WERI-Rb-1 (cell line): ENCODE measurements at regions not wholly inside any gene's neighbourhood (a gene's known extent, or its start where the extent isn't known, plus 50 kb on each side); places are given as distances from the start of the nearest gene placed in this dataset.

Experiments
- DNase-seq: peaks from one replicate; pipeline ENCODE4 v3.0.0-alpha.2; 2020
- H3K27ac ChIP-seq: fragments of 250-450 bp; sonication (Bioruptor Pico); 2 replicates; pipeline ENCODE4 v1.5.1; 2020; ENCODE audit warnings: mild to moderate bottlenecking, moderate library complexity
- H3K27me3 ChIP-seq: fragments of 250-450 bp; sonication (Bioruptor Pico); 2 replicates; pipeline ENCODE4 v1.5.1; 2021; ENCODE audit warnings: mild to moderate bottlenecking, low read depth, moderate library complexity; ENCODE audit not compliant: insufficient read depth, severe bottlenecking
- H3K36me3 ChIP-seq: fragments of 250-450 bp; sonication (Bioruptor Pico); 2 replicates; pipeline ENCODE4 v1.5.1; 2020; ENCODE audit warnings: mild to moderate bottlenecking, moderate library complexity
- H3K4me3 ChIP-seq: 2 replicates; pipeline ENCODE4 v1.5.1; 2011; ENCODE audit warnings: low read depth, mild to moderate bottlenecking, control low read depth, low read length
- H3K9me3 ChIP-seq: fragments of 250-450 bp; sonication (Bioruptor Pico); 2 replicates; pipeline ENCODE4 v1.5.1; 2021; ENCODE audit warnings: mild to moderate bottlenecking, moderate library complexity; ENCODE audit not compliant: severe bottlenecking
- CTCF ChIP-seq: IDR thresholded peaks from 2 replicates; pipeline ENCODE4 v1.5.1; 2011; ENCODE audit warnings: low read depth, mild to moderate bottlenecking, control low read depth, inconsistent platforms, low read length

GRCh38 chr12:88790231-88790630 lies 210.0 kb upstream of the KITLG start:
- Histone ChIP-seq H3K27ac (no peak overlapping the region), H3K9me3 (no peaks in the 10 kb centered on the region), H3K36me3 (no peaks in the 10 kb centered on the region), H3K4me3 (no peak overlapping the region), H3K27me3 (no peaks in the 10 kb centered on the region)
- DNase-seq: no peak
- no peak for TF ChIP-seq CTCF

GRCh38 chr12:88784166-88784565 lies 203.9 kb upstream of the KITLG start:
- no peak overlapping the region for H3K27ac ChIP-seq
- no peaks in the 10 kb centered on the region for H3K9me3 ChIP-seq
- no peak for DNase-seq
- H3K36me3 ChIP-seq: no peaks in the 10 kb centered on the region
- no peak for TF ChIP-seq CTCF
- H3K4me3 ChIP-seq: no peak overlapping the region
- H3K27me3 ChIP-seq: no peaks in the 10 kb centered on the region

GRCh38 chr12:88782351-88782750 lies 202.1 kb upstream of the KITLG start:
- no peak for DNase-seq
- no peak for TF ChIP-seq CTCF
- no peaks in the 10 kb centered on the region for H3K9me3 ChIP-seq

GRCh38 chr12:88781909-88782308 lies 201.6 kb upstream of the KITLG start:
- Histone ChIP-seq H3K36me3 (no peaks in the 10 kb centered on the region), H3K4me3 (no peak overlapping the region), H3K9me3 (no peaks in the 10 kb centered on the region), H3K27ac (no peak overlapping the region), H3K27me3 (no peaks in the 10 kb centered on the region)
- DNase-seq: no peak
- TF ChIP-seq CTCF: no peak

More at GRCh38 chr12:88782351-88782750, 202.1 kb upstream of the KITLG start:
- no peak overlapping the region for H3K27ac ChIP-seq
- no peaks in the 10 kb centered on the region for H3K36me3 ChIP-seq
- no peak overlapping the region for H3K4me3 ChIP-seq
- H3K27me3 ChIP-seq: no peaks in the 10 kb centered on the region

GRCh38 chr12:88778064-88778463 lies 197.8 kb upstream of the KITLG start:
- H3K27me3 ChIP-seq: no peaks in the 10 kb centered on the region
- no peak for TF ChIP-seq CTCF
- no peak overlapping the region for H3K27ac ChIP-seq
- H3K36me3 ChIP-seq: no peaks in the 10 kb centered on the region
- no peak for DNase-seq
- no peak overlapping the region for H3K4me3 ChIP-seq
- no peaks in the 10 kb centered on the region for H3K9me3 ChIP-seq

- no peak for TF ChIP-seq CTCF
- Histone ChIP-seq H3K9me3 (no peaks in the 10 kb centered on the region), H3K36me3 (no peaks in the 10 kb centered on the region), H3K4me3 (no peak overlapping the region), H3K27me3 (no peaks in the 10 kb centered on the region), H3K27ac (no peak overlapping the region)
- DNase-seq: no peak
These were observed 195.5 kb upstream of the KITLG start for GRCh38 chr12:88775742-88776151.
